OCI-LY7 (cell line): ENCODE measurements at regions not wholly inside any gene's neighbourhood (a gene's known extent, or its start where the extent isn't known, plus 50 kb on each side); places are given as distances from the start of the nearest gene placed in this dataset.

Experiments used
- BruUV-seq: library from RNA; stranded (reverse); fragments of 400-500 nt; replicated peaks from 2 replicates; lab custom pipeline; 2021; lab: Mats Ljungman, UMichigan
- CTCF ChIA-PET: fragments of 300-600 bp; sonication (Branson Sonifier 250); formaldehyde crosslinking; loops from one replicate; lab custom pipeline; 2022; ENCODE audit warnings: antibody characterized with exemption; ENCODE audit not compliant: unreplicated experiment; lab: Charles Lee
- POLR2A ChIA-PET: fragments of 300-600 bp; sonication (Branson Sonifier 250); formaldehyde crosslinking; loops from one replicate; lab custom pipeline; 2022; ENCODE audit warnings: antibody characterized with exemption; lab: Charles Lee
- DNase-seq: peaks from one replicate; pipeline ENCODE4 v3.0.0-alpha.2; 2015; ENCODE audit warnings: low spot score
- H2AFZ ChIP-seq: fragments of 200-600 bp; sonication (generic), shearing (Covaris generic); 2 replicates; pipeline ENCODE4 v1.6.1; 2014; ENCODE audit warnings: mild to moderate bottlenecking, antibody characterized with exemption, low read length, moderate library complexity
- H3K27ac ChIP-seq: fragments of 200-600 bp; sonication (generic); 2 replicates; pipeline ENCODE4 v1.5.1; 2014; ENCODE audit warnings: mixed run types, low read depth, mild to moderate bottlenecking, moderate library complexity, low read length, inconsistent platforms; ENCODE audit not compliant: poor library complexity, severe bottlenecking
- H3K36me3 ChIP-seq: fragments of 200-600 bp; sonication (generic); 2 replicates; pipeline ENCODE4 v1.6.1; 2014; ENCODE audit warnings: mild to moderate bottlenecking, antibody characterized with exemption, low read length, moderate library complexity, mixed read lengths; ENCODE audit not compliant: insufficient read depth
- H3K4me1 ChIP-seq: fragments of 200-600 bp; sonication (generic); 2 replicates; pipeline ENCODE4 v1.5.1; 2014; ENCODE audit warnings: mild to moderate bottlenecking, low read length; ENCODE audit not compliant: insufficient read depth, poor library complexity, severe bottlenecking
- H3K4me2 ChIP-seq: fragments of 200-600 bp; sonication (generic); 2 replicates; pipeline ENCODE4 v1.6.1; 2014; ENCODE audit warnings: mild to moderate bottlenecking, low read length
- H3K4me3 ChIP-seq: fragments of 200-600 bp; sonication (generic); 2 replicates; pipeline ENCODE4 v1.5.1; 2014; ENCODE audit warnings: mild to moderate bottlenecking, low read depth, low read length; ENCODE audit not compliant: poor library complexity, severe bottlenecking
- H3K79me2 ChIP-seq: fragments of 200-600 bp; sonication (generic); 2 replicates; pipeline ENCODE4 v1.6.1; 2016; ENCODE audit warnings: low read depth, mild to moderate bottlenecking, low read length, moderate library complexity, mixed read lengths; ENCODE audit not compliant: insufficient read depth
- H3K9me2 ChIP-seq: fragments of 200-600 bp; sonication (generic); 2 replicates; pipeline ENCODE4 v1.6.1; 2016; ENCODE audit warnings: mild to moderate bottlenecking, low read length, mixed read lengths; ENCODE audit not compliant: insufficient read depth
- H3K9me3 ChIP-seq: fragments of 200-600 bp; sonication (generic); 2 replicates; pipeline ENCODE4 v1.6.1; 2014; ENCODE audit warnings: mild to moderate bottlenecking, mixed run types, low read length, mixed read lengths
- H4K20me1 ChIP-seq: fragments of 200-600 bp; sonication (generic); 2 replicates; pipeline ENCODE4 v1.6.1; 2014; ENCODE audit warnings: mild to moderate bottlenecking, antibody characterized with exemption, low read length, moderate library complexity, mixed read lengths; ENCODE audit not compliant: insufficient read depth
- CTCF ChIP-seq: fragments of 200-600 bp; sonication (generic); conservative IDR thresholded peaks from 2 replicates; pipeline ENCODE4 v1.5.1; 2014; ENCODE audit warnings: mild to moderate bottlenecking, antibody characterized with exemption, low read length, moderate library complexity, mixed read lengths
- EZH2phosphoT487 ChIP-seq: fragments of 200-600 bp; sonication (generic); IDR thresholded peaks from 2 replicates; pipeline ENCODE4 v1.6.1; 2018; ENCODE audit warnings: low read depth, borderline replicate concordance, mild to moderate bottlenecking, mixed run types, antibody characterized with exemption, low read length, moderate library complexity, mixed read lengths
- intact Hi-C: fragments of 100-400 bp; cut with micrococcal nuclease; formaldehyde crosslinking; loops from one replicate; pipeline ENCODE4 v1.10.0; 2022; ENCODE audit not compliant: unreplicated experiment

GRCh38 chr13:106911020-106911419 is 343.1 kb upstream of the ARGLU1 start:
- intact Hi-C loops: no loop called here
- Histone ChIP-seq H3K27ac (no peak overlapping the region), H3K36me3 (no peaks in the 10 kb centered on the region), H3K79me2 (no peaks in the 10 kb centered on the region), H2AFZ (no peak overlapping the region), H3K4me3 (no peak overlapping the region), H3K4me2 (no peak overlapping the region), H4K20me1 (no peaks in the 10 kb centered on the region), H3K9me3 (no peaks in the 10 kb centered on the region), H3K4me1 (peaks cover 3% of the 10 kb centered on the region), H3K9me2 (no peaks in the 10 kb centered on the region)
- no peak for DNase-seq
- TF ChIP-seq CTCF (no peak), EZH2phosphoT487 (no peak)
- CTCF ChIA-PET: no interaction called here
- POLR2A ChIA-PET: no interaction called here
- BruUV-seq: no TSS peak

- Histone ChIP-seq H3K27ac (no peak overlapping the region), H3K79me2 (no peaks in the 10 kb centered on the region), H3K9me2 (no peaks in the 10 kb centered on the region), H3K4me2 (no peak overlapping the region), H2AFZ (no peak overlapping the region), H4K20me1 (no peaks in the 10 kb centered on the region), H3K4me1 (no peaks in the 10 kb centered on the region), H3K9me3 (no peaks in the 10 kb centered on the region), H3K4me3 (no peak overlapping the region), H3K36me3 (no peaks in the 10 kb centered on the region)
- intact Hi-C loops: no loop called here
- POLR2A ChIA-PET: no interaction called here
- TF ChIP-seq CTCF (no peak), EZH2phosphoT487 (no peak)
- no peak for DNase-seq
- BruUV-seq: no TSS peak
- CTCF ChIA-PET: no interaction called here
These were observed 338.6 kb upstream of the ARGLU1 start for GRCh38 chr13:106906426-106906996.

GRCh38 chr13:106905380-106906162 is 337.6 kb upstream of the ARGLU1 start:
- POLR2A ChIA-PET: no interaction called here
- intact Hi-C loops: no loop called here

More at GRCh38 chr13:106905380-106906162, 337.6 kb upstream of the ARGLU1 start:
- no peak for DNase-seq
- CTCF ChIA-PET: no interaction called here
- H3K36me3 ChIP-seq: no peaks in the 10 kb centered on the region
- H4K20me1 ChIP-seq: no peaks in the 10 kb centered on the region
- H3K4me1 ChIP-seq: no peaks in the 10 kb centered on the region
- no peaks in the 10 kb centered on the region for H3K79me2 ChIP-seq
- H3K4me2 ChIP-seq: no peak overlapping the region
- no peak overlapping the region for H2AFZ ChIP-seq
- no peaks in the 10 kb centered on the region for H3K9me2 ChIP-seq
- no peaks in the 10 kb centered on the region for H3K9me3 ChIP-seq
- H3K27ac ChIP-seq: no peak overlapping the region
- TF ChIP-seq EZH2phosphoT487 (no peak), CTCF (no peak)
- no peak overlapping the region for H3K4me3 ChIP-seq
- no TSS peak for BruUV-seq
